OCI-LY1 (cell line): ENCODE measurements at regions not wholly inside any gene's neighbourhood (a gene's known extent, or its start where the extent isn't known, plus 50 kb on each side); places are given as distances from the start of the nearest gene placed in this dataset.

Experiments
- CTCF ChIP-seq: fragments of 200-600 bp; sonication (generic), shearing (Covaris generic); IDR thresholded peaks from 2 replicates; pipeline ENCODE4 v1.5.1; 2017; ENCODE audit warnings: mild to moderate bottlenecking, antibody characterized with exemption, low read length, moderate library complexity, mixed read lengths
- EZH2 ChIP-seq: fragments of 200-600 bp; sonication (generic), shearing (Covaris generic); IDR thresholded peaks from 2 replicates; pipeline ENCODE4 v1.8.0; 2017; ENCODE audit warnings: borderline replicate concordance, mixed run types, mild to moderate bottlenecking, antibody characterized with exemption, low read length, moderate library complexity, mixed read lengths

DNA sequence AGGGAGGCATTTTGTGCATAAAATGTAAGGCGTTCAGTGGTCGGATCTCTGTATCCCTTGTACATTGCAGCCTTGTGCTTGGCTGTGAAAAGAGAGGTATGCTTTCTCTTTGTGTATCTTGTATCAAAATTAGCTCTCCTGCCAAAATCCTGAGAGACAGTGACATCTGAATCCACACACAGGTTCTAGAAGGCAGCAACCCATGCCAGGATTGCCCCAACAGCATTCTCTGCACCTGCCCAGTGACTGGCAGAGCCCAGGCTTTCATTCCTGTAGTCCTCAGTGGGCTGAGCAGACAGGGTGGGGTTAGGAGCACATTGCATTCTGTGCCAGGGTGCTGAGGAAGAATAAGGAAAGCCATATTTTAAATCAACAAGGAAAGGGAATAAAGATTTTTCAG lies 740.3 kb upstream of the RAB6C start:
- no peak for TF ChIP-seq CTCF
- no peak for TF ChIP-seq EZH2
